ENCODE measurements at regions not wholly inside any gene's neighbourhood (a gene's known extent, or its start where the extent isn't known, plus 50 kb on each side); places are given as distances from the start of the nearest gene placed in this dataset.

DNA sequence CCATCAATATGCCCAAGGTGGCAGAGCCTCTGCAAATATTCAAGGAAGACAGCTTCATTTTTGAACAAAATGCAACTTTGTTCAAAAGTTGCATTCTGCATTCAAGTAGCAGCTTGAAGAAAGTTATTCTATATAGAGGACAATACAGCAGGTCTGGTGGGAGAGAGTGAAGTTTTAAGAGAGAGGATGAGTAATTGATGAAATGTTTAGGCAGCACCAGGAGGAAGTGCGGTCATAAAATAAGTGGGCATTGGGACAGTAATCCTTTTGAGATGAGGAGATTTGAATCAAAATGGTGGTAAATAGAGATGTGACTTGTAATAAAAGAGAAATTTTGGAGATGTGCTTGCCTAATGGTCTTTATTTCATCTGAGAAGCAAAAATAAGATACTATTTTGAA lies 607.3 kb upstream of the ZNF385D start:
- TF ChIP-seq ESRRG (CRISPR knock-in tag; IDR thresholded peaks at IDR 0.05) (no peak), RARB (CRISPR knock-in tag; IDR thresholded peaks at IDR 0.05) (no peak), GLIS3 (CRISPR knock-in tag; IDR thresholded peaks at IDR 0.05) (no peak), ZFP3 (CRISPR knock-in tag; IDR thresholded peaks at IDR 0.05) (no peak), BACH2 (CRISPR knock-in tag; IDR thresholded peaks at IDR 0.05; ENCODE audit: borderline replicate concordance) (no peak), ZFP30 (CRISPR knock-in tag; IDR thresholded peaks at IDR 0.05) (no peak), PPARA (CRISPR knock-in tag; IDR thresholded peaks at IDR 0.05; ENCODE audit: borderline replicate concordance) (no peak), TCF4 (CRISPR knock-in tag; IDR thresholded peaks at IDR 0.05; ENCODE audit: borderline replicate concordance) (no peak), TOX (CRISPR knock-in tag; IDR thresholded peaks at IDR 0.05; ENCODE audit: borderline replicate concordance) (no peak), ZNF8 (CRISPR knock-in tag; IDR thresholded peaks at IDR 0.05) (no peak), OSR1 (CRISPR knock-in tag; IDR thresholded peaks at IDR 0.05) (no peak), ZC3H10 (CRISPR knock-in tag; IDR thresholded peaks at IDR 0.05) (no peak)
- TF ChIP-seq, protein P1, sequence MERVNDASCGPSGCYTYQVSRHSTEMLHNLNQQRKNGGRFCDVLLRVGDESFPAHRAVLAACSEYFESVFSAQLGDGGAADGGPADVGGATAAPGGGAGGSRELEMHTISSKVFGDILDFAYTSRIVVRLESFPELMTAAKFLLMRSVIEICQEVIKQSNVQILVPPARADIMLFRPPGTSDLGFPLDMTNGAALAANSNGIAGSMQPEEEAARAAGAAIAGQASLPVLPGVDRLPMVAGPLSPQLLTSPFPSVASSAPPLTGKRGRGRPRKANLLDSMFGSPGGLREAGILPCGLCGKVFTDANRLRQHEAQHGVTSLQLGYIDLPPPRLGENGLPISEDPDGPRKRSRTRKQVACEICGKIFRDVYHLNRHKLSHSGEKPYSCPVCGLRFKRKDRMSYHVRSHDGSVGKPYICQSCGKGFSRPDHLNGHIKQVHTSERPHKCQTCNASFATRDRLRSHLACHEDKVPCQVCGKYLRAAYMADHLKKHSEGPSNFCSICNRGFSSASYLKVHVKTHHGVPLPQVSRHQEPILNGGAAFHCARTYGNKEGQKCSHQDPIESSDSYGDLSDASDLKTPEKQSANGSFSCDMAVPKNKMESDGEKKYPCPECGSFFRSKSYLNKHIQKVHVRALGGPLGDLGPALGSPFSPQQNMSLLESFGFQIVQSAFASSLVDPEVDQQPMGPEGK (CRISPR knock-in tag; IDR thresholded peaks at IDR 0.05; ENCODE audit: borderline replicate concordance) = no peak
- TF ChIP-seq, protein P2, sequence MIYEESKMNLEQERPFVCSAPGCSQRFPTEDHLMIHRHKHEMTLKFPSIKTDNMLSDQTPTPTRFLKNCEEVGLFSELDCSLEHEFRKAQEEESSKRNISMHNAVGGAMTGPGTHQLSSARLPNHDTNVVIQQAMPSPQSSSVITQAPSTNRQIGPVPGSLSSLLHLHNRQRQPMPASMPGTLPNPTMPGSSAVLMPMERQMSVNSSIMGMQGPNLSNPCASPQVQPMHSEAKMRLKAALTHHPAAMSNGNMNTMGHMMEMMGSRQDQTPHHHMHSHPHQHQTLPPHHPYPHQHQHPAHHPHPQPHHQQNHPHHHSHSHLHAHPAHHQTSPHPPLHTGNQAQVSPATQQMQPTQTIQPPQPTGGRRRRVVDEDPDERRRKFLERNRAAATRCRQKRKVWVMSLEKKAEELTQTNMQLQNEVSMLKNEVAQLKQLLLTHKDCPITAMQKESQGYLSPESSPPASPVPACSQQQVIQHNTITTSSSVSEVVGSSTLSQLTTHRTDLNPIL (CRISPR knock-in tag; IDR thresholded peaks at IDR 0.05; ENCODE audit: low read depth) = no peak

Measured in SK-N-SH treated with all-trans-retinoic acid at 6 μM for 48 hours (cell line).